Right renal cortex interstitium (tissue), 3 donors: ENCODE measurements at regions not wholly inside any gene's neighbourhood (a gene's known extent, or its start where the extent isn't known, plus 50 kb on each side); places are given as distances from the start of the nearest gene placed in this dataset.

Source experiments
- DNase-seq, 3 donors: peaks; one replicate each; pipeline ENCODE4 v3.0.0-alpha.2; 2013; ENCODE audit warnings: low read depth in 3 of 3, low spot score in 2 of 3

GRCh38 chr5:4158750-4159447, 563.3 kb downstream of the IRX1 start:
- DNase-seq: no peak

- no peak for DNase-seq
Measured at GRCh38 chr5:4159681-4160080, 564.0 kb downstream of the IRX1 start.

GRCh38 chr5:4164167-4164566, 568.5 kb downstream of the IRX1 start:
- DNase-seq: no peak

GRCh38 chr5:4180703-4181102, 585.1 kb downstream of the IRX1 start:
- DNase-seq: no peak

GRCh38 chr5:4182144-4182543, 586.5 kb downstream of the IRX1 start:
- DNase-seq: no peak

GRCh38 chr5:4185127-4185526, 589.5 kb downstream of the IRX1 start:
- no peak for DNase-seq

- DNase-seq: no peak
Measured at GRCh38 chr5:4188704-4189103, 593.1 kb downstream of the IRX1 start.

GRCh38 chr5:4189317-4189716, 593.7 kb downstream of the IRX1 start:
- DNase-seq: no peak

- no peak for DNase-seq
Measured at GRCh38 chr5:4191041-4191440, 595.4 kb downstream of the IRX1 start.

GRCh38 chr5:4191703-4192102, 596.1 kb downstream of the IRX1 start:
- no peak for DNase-seq

- no peak for DNase-seq
Measured at GRCh38 chr5:4192111-4192510, 596.5 kb downstream of the IRX1 start.

- no peak for DNase-seq
Measured at GRCh38 chr5:4196744-4197143, 601.1 kb downstream of the IRX1 start.

- no peak for DNase-seq
Measured at GRCh38 chr5:4197151-4197550, 601.5 kb downstream of the IRX1 start.

GRCh38 chr5:4198461-4198860, 602.8 kb downstream of the IRX1 start:
- no peak for DNase-seq

GRCh38 chr5:4199049-4199841, 603.6 kb downstream of the IRX1 start:
- DNase-seq: no peak

- no peak for DNase-seq
Measured at GRCh38 chr5:4203146-4203545, 607.5 kb downstream of the IRX1 start.

GRCh38 chr5:4204276-4205141, 608.9 kb downstream of the IRX1 start:
- no peak for DNase-seq

GRCh38 chr5:4205398-4205797, 609.8 kb downstream of the IRX1 start:
- DNase-seq: no peak

- no peak for DNase-seq
Measured at GRCh38 chr5:4206127-4206526, 610.5 kb downstream of the IRX1 start.

- no peak for DNase-seq
Measured at GRCh38 chr5:4207486-4207885, 611.9 kb downstream of the IRX1 start.

GRCh38 chr5:4208537-4208936, 612.9 kb downstream of the IRX1 start:
- DNase-seq: no peak
